ENCODE measurements at regions not wholly inside any gene's neighbourhood (a gene's known extent, or its start where the extent isn't known, plus 50 kb on each side); places are given as distances from the start of the nearest gene placed in this dataset.

- 71 to 79% (median 74%) methylated on average over 4 of the region's 4 CpGs for WGBS, 3 donors
- H3K4me1 ChIP-seq (ENCODE audit: insufficient read depth): no peaks in the 10 kb centered on the region
- H3K9me3 ChIP-seq: no peaks in the 10 kb centered on the region
- H3K27me3 ChIP-seq: no peaks in the 10 kb centered on the region
- no peak overlapping the region for H3K27ac ChIP-seq
- no peak overlapping the region for H3K4me3 ChIP-seq
- TF ChIP-seq CTCF (IDR thresholded peaks at IDR 0.05) (no peak), EP300 (IDR thresholded peaks at IDR 0.05) (no peak), POLR2A (IDR thresholded peaks at IDR 0.05) (no peak)
- no peaks in the 10 kb centered on the region for H3K36me3 ChIP-seq
- DNase-seq: no peak
- intact Hi-C loops (cut with DNase I): no loop called here
These were observed 113.0 kb upstream of the WSCD2 start for GRCh38 chr12:108016022-108016564.

GRCh38 chr12:108017472-108018057 is 111.5 kb upstream of the WSCD2 start:
- no peak overlapping the region for H3K27ac ChIP-seq
- intact Hi-C loops (cut with DNase I): no loop called here
- WGBS, 3 donors: 51 to 64% (median 60%) methylated on average over 3 of the region's 3 CpGs
- DNase-seq: no peak
- H3K4me1 ChIP-seq (ENCODE audit: insufficient read depth): no peaks in the 10 kb centered on the region
- TF ChIP-seq CTCF (IDR thresholded peaks at IDR 0.05) (no peak), EP300 (IDR thresholded peaks at IDR 0.05) (no peak), POLR2A (IDR thresholded peaks at IDR 0.05) (no peak)
- no peak overlapping the region for H3K4me3 ChIP-seq
- no peaks in the 10 kb centered on the region for H3K27me3 ChIP-seq
- peaks cover 0 to 8% of the 10 kb centered on the region in 2 donors for H3K9me3 ChIP-seq
- no peaks in the 10 kb centered on the region for H3K36me3 ChIP-seq

GRCh38 chr12:108019862-108020261 is 109.2 kb upstream of the WSCD2 start:
- WGBS, 3 donors: 49 to 62% (median 62%) methylated on average over 2 of the region's 2 CpGs
- no peak for DNase-seq
- intact Hi-C loops (cut with DNase I): no loop called here
- H3K4me3 ChIP-seq: no peak overlapping the region
- no peak overlapping the region for H3K27ac ChIP-seq
- H3K4me1 ChIP-seq (ENCODE audit: insufficient read depth): no peaks in the 10 kb centered on the region
- peaks cover 0 to 8% of the 10 kb centered on the region in 2 donors for H3K9me3 ChIP-seq
- TF ChIP-seq EP300 (IDR thresholded peaks at IDR 0.05) (no peak), POLR2A (IDR thresholded peaks at IDR 0.05) (no peak), CTCF (IDR thresholded peaks at IDR 0.05) (no peak)
- no peaks in the 10 kb centered on the region for H3K27me3 ChIP-seq
- no peaks in the 10 kb centered on the region for H3K36me3 ChIP-seq

- no peak overlapping the region for H3K4me3 ChIP-seq
- no peak overlapping the region for H3K27ac ChIP-seq
- H3K9me3 ChIP-seq: peaks cover 0 to 8% of the 10 kb centered on the region in 2 donors
- 31 to 60% (median 55%) methylated on average over 1 of the region's 1 CpG for WGBS, 3 donors
- H3K4me1 ChIP-seq (ENCODE audit: insufficient read depth): no peaks in the 10 kb centered on the region
- TF ChIP-seq POLR2A (IDR thresholded peaks at IDR 0.05) (no peak), CTCF (IDR thresholded peaks at IDR 0.05) (no peak), EP300 (IDR thresholded peaks at IDR 0.05) (no peak)
- no peak for DNase-seq
- intact Hi-C loops (cut with DNase I): no loop called here
- no peaks in the 10 kb centered on the region for H3K27me3 ChIP-seq
- no peaks in the 10 kb centered on the region for H3K36me3 ChIP-seq
These were observed 107.9 kb upstream of the WSCD2 start for GRCh38 chr12:108021141-108021540.

Measured in ovary (tissue), 7 donors.